ENCODE measurements at regions not wholly inside any gene's neighbourhood (a gene's known extent, or its start where the extent isn't known, plus 50 kb on each side); places are given as distances from the start of the nearest gene placed in this dataset.
A peak's percentile ranks its signal among the peaks of the same experiment; 100 is the strongest.
"Not testable (repeated sequence)": the region's sequence is repeated elsewhere in the genome, so short reads cannot be mapped to it uniquely, and the experiment has no call there.

DNA sequence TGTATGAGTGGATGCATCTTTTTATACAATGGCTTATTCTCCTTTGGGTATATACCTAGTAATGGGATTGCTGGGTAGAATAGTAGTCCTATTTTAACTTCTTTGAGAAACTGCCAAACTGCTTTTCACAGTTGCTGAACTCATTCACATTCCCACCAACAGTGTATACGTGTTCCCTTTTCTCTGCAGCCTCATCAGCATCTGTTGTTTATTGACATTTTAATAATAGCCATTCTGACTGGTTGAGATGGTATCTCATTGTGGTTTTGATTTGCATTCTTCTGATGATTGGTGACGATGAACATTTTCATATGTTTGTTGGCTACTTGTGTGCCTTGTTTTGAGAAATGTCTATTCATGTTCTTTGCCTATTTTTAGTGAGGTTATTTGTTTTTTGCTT is 687.0 kb upstream of the EPHA5 start:
- DNase-seq, result no peak

DNA sequence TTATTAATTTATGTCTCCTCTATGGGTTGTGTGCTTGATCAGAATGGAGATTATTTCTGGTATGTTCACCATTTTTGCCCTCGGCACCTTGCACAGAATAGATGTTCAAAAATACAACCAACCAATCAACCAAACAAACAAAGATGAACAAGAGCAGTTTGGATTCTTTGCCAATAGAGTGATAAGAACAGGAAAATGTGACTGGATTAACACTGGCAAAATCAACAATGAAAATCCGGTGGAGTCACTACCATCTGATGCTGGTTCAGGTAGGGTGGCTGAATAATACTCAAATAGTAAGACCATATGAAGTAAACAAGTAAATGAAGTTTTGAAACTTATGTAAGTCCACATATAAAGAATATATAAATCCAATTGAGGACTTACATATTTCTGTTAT is 685.0 kb upstream of the EPHA5 start:
- DNase-seq, result no peak

DNA sequence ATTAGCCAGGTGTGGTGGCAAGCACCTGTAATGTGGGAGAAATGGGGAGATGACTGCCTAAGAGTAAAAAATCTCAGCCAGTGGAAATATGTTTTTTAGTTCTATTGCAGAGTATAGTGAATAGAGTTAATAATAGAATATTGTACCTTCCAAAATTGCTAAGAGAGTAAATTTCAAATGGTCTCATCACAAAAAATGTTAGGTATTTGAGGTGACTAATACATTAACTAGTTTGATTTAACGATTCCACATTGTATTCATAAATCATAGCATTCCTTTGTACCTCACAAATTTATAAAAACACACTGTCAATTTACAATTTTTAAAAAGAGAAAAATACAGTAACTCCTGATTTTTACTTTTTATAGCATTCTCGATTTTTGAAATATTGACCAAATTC is 681.5 kb upstream of the EPHA5 start:
- no peak for DNase-seq

DNA sequence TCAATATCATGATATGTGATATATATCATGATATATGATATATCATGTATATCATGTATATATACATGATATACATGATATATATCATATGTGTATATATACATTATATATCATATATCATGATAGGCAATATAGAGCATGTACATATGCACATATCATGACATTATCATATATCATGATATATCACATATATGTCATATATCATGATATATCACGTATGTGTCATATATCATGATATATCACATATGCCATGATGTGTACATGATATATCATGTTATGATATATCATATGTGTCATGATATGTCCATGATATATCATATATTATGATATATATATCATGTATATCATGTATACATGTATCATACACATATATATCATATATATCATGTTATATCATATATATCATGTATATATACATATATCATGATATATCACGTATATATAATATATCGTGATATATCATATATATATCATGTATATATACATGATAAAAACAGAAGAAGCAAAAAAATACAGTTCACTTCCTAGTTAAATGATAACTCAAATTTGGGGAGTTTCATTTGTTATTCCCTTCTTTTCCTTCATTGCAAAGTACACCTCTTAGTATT is 670.1 kb upstream of the EPHA5 start:
- no peak for DNase-seq

DNA sequence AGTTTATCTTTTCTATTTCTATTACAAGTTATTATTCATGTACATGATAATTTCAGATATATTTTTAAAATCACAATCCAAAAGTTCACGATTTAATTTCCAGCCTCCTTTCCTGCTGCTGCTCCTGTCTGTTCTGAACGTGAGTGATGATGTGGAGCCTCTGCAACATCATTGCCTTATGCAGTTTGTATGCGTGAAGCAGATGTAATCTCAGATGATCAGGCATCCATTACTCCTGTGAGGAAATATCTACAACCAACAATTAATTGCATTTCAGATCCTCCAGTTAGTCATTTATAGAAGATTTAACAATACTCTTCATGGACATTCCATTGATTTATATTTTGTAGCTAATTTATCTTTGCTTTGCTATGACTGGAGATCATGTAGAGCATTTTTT is 668.7 kb upstream of the EPHA5 start:
- DNase-seq, result no peak

DNA sequence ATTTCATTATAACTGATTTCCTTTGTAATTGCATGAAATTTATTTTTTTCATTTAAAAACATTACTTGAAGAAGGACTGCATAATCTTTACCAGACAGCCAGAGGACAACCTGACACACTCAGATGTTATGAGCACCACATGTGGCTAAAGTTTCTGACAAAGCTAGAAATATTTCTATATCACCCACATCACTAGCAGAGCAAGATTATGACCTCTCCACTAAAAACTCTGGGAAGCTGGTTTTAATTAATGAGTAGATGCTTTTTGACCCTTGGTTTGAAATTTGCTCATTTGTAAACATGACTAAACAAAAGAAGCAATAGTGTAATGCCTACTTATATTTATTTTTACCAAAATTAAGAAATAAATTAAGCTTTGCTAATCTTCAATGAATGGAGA is 661.5 kb upstream of the EPHA5 start:
- DNase-seq, result no peak

DNA sequence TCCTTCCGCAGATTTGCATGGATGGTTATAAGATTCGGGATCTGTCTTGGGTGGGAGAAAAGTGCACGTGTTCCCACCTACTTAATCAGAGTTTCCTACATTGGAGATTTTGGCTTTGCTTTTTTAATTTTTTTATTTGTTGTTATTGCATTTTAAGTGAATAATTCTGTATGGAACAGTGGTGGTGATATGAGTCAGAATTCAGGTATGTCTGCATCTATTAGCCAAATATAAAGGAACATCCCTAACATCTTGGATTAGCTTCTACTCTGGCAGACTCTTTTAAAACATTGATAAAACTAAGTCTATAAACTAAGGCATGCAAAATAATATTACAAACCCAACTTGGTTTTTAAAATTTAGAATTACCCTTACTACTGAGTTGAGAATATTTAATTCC is 659.8 kb upstream of the EPHA5 start:
- no peak for DNase-seq

DNA sequence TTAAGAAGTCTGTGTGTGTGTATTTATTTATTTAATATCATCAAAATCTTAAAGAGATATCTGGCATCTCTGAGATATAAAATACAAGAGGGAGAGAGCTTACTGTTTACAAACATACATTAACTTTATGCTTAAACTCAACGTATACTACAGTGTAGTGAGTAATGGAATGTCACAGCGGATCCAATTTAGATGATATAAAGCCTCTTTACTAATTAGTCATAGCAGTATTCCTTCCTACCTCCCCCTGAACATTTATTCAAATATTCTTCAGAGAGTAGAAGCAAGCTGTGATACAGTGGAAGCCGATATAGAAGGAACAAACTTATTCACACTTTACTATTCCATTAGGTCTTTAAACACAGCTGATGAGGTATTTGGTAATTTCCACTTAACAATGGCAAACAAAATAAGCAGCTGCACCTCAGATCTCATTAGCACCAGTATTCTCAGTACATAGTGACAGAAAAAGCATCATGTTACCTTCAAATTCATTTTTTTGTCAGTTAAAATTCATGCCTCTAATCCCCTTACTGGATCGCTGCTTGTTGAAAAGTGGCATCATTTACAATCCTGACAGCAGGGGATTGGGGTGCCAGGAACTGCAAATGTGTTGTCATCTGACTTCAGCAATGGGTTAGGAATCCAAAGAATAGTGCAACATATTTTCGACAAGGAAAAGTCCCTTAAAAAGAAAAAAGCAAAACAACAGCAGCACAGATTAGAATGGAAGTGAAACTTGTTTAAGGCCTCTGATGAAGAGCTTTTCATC is 658.7 kb upstream of the EPHA5 start:
- DNase-seq, result no peak

DNA sequence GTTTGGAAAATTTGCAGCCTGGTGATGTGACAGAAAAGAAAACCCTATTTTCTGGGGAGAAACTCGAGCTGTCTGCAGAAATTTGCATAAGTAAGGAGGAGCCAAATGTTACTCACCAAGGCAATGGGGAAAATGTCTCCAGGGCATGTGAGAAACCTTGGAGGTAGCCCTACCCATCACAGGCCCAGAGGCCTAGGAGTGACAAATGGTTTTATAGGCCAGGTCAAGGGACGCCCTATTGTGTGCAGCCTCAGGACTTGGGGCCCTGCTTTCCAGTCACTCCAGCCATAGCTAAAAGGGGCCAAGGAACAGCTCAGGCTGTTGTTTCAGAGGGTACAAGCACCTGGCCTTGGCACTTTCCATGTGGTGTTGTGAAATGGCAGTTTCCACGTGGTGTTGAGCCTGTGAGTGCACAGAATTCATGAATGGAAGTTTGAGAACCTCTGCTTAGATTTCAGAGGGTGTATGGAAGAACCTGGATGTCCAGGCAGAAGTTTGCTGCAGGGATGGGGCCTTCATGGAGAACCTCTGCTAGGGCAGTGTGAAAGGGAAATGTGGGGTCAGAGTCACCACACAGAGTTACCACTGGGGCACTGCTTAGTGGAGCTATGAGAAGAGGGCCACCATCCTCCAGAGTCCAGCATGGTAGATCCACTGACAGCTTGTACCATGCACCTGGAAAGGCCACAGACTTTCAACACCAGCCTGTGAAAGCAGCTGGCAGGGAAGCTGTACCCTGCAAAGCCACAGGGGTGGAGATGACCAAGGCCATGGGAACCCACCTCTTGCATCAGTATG is 637.6 kb upstream of the EPHA5 start:
- no peak for DNase-seq

DNA sequence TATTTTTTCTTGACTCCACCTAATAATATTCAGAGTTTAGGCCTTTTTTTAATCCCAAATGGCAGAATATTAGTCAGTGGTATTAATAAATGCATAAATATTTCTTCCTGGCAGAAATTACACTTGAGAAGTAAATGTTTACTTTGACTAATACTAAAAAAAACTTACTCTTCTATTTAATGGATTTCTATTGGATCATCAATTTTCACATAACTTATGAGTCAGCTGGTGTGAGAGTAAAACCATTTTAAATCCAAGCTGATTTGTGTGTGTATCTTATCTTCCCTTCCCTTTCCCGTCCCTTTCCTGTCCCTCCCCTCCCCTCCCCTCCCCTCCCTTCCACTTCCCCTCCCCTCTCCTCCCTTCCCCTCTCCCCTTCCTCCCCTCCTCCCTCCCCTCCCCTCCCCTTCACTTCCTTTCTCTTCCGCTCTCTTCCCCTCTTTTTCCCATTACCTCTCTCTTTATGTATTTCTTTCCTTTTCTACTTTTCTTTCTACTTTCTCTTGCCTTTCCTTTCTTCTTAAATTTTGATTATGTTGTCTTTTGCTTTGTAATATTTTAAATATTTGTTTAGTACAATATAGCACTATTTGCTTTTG is 630.1 kb upstream of the EPHA5 start:
- DNase-seq, result no peak

DNA sequence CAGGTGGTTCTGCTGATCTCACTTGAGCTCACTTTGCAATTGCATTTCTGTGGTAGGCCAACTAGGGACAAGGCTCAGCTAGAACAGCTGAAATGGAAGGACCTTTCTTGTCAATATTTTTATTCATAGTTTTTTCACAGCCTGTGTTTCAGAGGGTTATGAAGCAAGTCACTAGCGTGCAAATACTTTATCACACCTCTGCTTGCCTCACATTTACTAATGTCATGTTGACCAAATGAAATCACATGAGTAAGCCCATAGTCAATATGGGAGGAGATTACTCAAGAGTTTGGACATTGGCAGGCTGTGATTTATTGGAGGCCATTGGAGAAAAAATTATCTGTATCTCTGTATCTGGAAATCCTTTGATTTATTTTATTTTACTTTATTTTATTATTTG is 628.3 kb upstream of the EPHA5 start:
- DNase-seq, result no peak

DNA sequence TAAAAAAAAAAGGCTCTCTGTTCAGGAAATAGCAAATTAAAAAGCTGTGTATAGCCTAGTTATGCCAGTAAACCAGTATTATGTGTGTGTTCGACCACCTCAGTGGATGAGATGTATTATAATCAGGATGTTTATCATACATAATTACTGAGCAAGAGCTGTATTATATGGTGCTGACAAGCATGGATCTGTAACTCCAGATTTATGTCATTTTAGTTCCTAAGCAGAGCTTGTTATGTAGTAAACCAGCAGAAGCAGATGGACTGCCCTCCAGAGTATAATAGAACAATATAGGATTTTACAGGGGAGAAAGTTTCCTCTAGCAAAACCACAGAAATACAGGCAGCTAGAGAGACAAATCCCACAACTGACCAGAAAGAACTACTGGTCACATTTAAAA is 627.4 kb upstream of the EPHA5 start:
- DNase-seq, result no peak

DNA sequence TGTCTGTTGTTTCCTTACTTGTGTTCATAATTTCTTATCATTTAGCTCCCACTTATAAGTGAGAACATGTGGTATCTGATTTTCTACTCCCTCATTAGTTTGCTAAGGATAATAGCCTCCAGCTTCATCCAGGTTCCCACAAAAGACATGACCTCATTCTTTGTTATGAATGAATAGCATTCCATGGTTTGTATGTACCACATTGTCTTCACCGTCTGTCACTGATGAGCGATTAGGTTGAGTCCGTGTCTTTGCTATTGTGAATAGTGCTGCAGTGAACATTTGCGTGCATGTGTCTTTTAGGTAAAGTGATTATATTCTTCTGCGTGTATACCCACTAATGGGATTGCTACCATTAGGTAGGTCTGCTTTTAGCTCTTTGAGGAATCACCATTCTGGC is 624.3 kb upstream of the EPHA5 start:
- no peak for DNase-seq

DNA sequence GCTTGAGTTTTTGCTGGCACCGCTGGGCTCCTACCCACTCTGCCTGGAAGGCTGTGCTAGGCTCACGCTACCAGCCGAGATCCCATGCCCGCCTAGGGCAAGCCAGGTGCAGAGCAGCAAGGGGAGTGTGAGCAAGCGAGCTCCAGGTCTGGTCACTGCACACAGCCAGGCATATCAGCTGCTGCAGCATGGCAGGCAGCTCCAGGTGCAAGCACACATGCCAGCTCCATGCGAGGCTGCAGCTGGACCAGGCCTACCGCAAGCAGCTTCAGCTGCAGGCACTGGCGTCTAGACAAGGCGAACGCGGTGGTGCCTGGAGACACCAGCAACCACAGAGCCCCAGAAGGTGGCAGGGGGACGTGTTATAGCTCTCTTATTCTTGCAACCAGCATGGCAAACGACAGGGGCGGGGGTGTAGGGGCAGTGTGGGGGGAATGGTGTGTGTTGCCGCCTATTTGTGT is 614.7 kb upstream of the EPHA5 start:
- DNase-seq, result no peak

DNA sequence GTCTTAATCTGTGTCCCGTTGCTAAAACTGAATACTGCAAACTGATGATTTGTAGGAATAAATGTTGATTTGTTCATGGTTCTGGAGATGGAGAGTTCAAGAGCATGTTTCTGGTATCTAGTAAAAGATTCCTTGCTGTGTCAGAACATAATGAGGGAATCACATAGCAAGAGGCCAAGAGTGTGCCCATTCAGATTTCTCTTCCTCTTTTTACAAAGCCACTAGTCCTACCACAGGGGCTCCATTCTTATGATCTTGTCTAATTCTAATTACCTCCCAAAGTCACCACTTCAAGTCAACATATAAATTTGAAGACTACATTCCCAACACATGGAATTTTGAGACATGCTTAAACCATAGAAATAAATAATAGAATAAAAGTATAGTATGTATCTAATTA is 608.8 kb upstream of the EPHA5 start:
- no peak for DNase-seq

DNA sequence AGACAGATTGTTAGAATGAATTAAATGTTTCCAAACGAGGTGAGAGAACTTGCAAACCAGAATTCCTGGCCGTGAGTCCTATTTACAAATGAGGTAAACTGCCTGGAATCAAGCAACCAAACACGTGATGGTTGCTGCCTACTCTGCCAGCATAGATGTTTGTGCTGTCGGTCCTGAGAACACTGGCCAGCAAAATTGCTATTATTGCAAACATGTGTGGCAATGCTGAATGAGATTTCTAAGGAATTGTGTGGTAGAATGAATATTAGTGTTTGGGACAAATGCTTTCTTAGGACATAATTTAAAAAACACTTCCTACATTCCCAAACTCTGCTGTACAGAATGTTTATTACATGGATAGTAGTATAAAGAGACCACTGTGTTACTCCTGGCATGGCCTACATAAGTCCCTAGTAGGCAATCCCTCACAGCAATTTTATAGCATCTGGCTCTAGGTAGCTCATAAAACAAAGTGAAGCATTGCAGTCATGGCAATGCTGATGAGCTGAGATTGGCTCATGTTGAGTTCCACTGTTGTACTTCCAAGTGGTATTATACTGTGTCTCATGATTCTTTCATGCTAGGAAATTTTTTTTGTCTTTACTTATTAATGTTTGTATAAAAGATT is 605.2 kb upstream of the EPHA5 start:
- peak; percentile 42 for DNase-seq

DNA sequence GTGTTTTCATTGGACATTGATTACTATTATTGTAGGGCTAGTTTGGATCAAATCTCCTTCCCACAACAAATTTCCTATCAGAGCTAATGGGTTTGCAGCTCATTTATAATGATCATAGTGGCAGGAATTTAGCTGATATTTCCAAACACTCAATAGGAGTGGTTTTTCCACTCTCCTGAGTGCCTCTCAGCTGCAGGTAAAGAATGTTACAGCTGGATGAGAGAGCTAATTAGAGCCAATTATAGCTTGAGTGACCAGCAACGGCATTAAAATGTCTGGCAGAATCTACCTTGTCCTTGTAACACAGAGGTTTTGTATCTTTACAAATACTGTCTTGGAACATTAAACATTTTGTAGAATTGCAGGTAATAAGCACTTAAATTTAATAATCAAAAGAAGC is 602.8 kb upstream of the EPHA5 start:
- DNase-seq, result no peak

DNA sequence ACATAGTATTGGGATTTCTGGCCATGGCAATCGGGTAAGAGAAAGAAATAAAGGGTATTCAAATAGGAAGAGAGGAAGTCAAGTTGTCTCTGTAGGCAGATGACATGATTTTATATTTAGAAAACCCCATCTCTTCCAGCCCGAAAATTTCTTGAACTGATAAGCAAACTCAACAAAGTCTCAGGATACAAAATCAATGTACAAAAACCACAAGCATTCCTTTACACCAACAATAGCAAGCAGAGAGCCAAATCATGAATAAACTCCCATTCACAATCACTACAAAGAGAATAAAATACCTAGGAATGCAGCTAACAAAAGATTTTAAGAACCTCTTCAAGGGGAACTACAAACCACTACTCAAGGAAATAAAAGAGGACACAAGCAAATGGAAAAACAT is 600.1 kb upstream of the EPHA5 start:
- not testable (repeated sequence) for DNase-seq

DNA sequence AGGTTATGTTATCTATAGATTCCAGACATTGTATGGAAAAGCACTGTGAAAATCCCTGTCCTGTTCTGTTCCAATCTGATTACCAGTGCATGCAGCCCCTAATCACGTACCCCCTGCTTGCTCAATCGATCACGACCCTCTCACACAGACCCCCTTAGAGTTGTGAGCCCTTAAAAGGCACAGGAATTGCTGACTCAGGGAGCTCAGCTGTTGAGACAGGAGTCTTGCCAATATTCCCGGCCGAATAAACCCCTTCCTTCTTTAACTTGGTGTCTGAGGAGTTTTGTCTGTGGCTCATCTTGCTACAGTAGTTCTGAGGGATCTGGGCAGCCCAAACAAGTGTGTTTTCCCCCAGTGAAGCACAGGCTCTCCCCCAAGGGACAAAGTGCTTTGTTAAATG is 596.3 kb upstream of the EPHA5 start:
- DNase-seq, result not testable (repeated sequence)

DNA sequence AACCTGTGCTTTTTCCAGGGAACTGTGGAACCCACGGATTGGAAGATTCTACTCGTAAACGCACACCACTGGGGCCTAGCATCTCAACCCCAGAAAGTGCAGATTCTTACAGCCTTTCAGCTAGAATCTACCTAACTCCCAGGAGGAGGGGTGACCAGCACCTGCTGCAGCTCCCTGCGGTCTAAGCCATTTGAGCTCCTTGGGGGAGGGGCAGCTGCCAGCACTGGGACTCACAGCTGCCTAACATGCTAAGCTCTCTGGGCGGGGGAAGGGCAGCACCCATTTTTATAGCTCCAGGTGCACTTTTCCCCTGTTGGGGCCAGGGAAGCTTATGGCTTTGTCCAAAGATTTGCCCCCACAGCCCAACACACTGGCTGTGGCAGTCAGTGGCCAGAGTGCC is 595.7 kb upstream of the EPHA5 start:
- no peak for DNase-seq

DNA sequence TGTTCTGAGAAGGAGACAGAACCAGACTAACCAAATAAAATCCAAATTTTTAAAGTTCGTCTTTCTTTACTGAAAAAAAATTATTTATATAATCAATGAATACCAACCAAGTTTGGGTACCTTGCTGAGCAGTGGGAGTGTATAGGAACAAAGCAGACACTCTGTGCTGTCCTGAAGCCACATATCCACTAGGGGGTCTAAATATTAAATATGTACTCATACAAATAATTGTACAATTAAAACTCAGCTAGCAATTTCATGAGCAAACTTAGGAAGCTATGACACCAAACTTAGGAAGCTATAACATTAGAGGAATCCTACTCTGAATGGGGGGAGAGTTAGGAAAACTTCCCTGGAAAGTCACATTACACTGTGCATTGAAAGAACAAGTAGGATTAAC is 582.0 kb upstream of the EPHA5 start:
- no peak for DNase-seq

DNA sequence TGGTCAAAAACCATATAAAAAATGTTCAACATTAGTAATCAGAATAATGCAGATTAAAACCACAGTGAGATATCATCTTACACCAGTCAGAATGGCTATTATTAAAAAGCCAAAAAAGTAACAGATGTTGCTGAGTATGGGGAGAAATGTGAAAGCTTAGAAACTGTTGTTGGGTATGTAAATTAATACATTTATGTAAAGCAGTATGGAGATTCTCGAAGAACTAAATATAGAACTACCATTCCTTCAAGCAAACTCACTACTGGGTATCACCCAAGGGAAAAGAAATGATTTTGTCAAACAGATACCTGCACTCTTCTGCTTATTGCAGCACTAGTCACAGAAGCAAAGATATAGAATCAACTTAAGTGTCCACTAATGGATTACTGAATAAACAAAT is 576.4 kb upstream of the EPHA5 start:
- no peak for DNase-seq

DNA sequence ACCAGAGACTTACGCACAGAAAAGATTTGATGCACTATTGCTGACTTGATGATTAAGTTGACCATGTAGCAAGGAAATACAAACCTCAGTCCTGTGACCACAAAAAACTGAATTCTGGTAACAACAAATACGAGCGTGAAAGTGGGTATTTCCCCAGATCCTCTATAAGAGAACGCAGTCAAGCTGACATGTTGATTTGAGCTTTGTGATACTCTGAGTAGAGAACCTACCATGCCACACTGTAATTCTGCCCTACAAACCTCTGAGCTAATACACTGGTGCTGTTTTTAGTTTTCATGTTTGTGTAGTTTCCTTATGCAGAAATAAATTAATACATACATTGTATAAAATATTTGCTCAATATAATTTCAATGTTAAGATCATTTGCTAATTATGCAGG is 565.6 kb upstream of the EPHA5 start:
- DNase-seq, result no peak

Measured in femur (tissue), 1 donor.